ENCODE measurements at regions not wholly inside any gene's neighbourhood (a gene's known extent, or its start where the extent isn't known, plus 50 kb on each side); places are given as distances from the start of the nearest gene placed in this dataset.

- Mint-ChIP-seq H3K36me3 (ENCODE audit: low read depth) (no peaks in the 10 kb centered on the region), H3K4me3 (no peak overlapping the region), H3K9me3 (no peaks in the 10 kb centered on the region), H3K27me3 (ENCODE audit: insufficient read depth, low read depth, poor library complexity) (no peaks in the 10 kb centered on the region), H3K4me1 (peaks cover 5% of the 10 kb centered on the region; the same call in 1 of the 3 replicates), H3K27ac (no peak overlapping the region)
- Histone ChIP-seq H3K4me1 (ENCODE audit: insufficient read depth) (no peaks in the 10 kb centered on the region), H2AFZ (no peak overlapping the region), H3K4me2 (no peak overlapping the region), H4K20me1 (replicated peaks; ENCODE audit: insufficient read depth) (no peaks in the 10 kb centered on the region), H3K27ac (ENCODE audit: low read depth) (no peak overlapping the region), H3K9me2 (ENCODE audit: insufficient read depth) (0 out of 2 replicates have a peak, but pooled peaks cover 4% of the 10 kb centered on the region), H3K27me3 (ENCODE audit: insufficient read depth) (no peaks in the 10 kb centered on the region), H3F3A (replicated peaks; ENCODE audit: low read depth) (no peaks in the 10 kb centered on the region), H3K4me3 (no peak overlapping the region), H3K36me3 (ENCODE audit: insufficient read depth) (no peaks in the 10 kb centered on the region), H3K79me2 (replicated peaks; ENCODE audit: insufficient read depth) (no peaks in the 10 kb centered on the region)
- no peak for DNase-seq (ENCODE audit: low spot score)
- ATAC-seq = no peak
- TF ChIP-seq NANOG (IDR thresholded peaks at IDR 0.05; ENCODE audit: borderline replicate concordance) (no peak), ETS1 (IDR thresholded peaks at IDR 0.05) (no peak), JUNB (IDR thresholded peaks at IDR 0.05; ENCODE audit: unreplicated experiment) (no peak), ZNF114 (CRISPR knock-in tag; IDR thresholded peaks at IDR 0.05) (no peak), STAT1 (IDR thresholded peaks at IDR 0.05; ENCODE audit: unreplicated experiment) (no peak), POLR2AphosphoS5 (IDR thresholded peaks at IDR 0.05; ENCODE audit: low read depth) (no peak), CREB1 (CRISPR knock-in tag; IDR thresholded peaks at IDR 0.05; ENCODE audit: low read depth) (no peak), EZH2phosphoT487 (IDR thresholded peaks at IDR 0.05; ENCODE audit: unreplicated experiment) (no peak), REST (IDR thresholded peaks at IDR 0.05; ENCODE audit: unreplicated experiment) (no peak), CTCF (conservative IDR thresholded peaks at IDR 0.05; ENCODE audit: low read depth in 2 of 2) (no peak), EZH2 (IDR thresholded peaks at IDR 0.05; ENCODE audit: low read depth, unreplicated experiment) (no peak), ZNF331 (CRISPR knock-in tag; IDR thresholded peaks at IDR 0.05; ENCODE audit: low read depth) (no peak)
Observed at GRCh38 chr21:25489673-25490072, 117.6 kb downstream of the MRPL39 start.

Measured in GM23338 (cell line).